HG03571 (cell line): ENCODE measurements at regions not wholly inside any gene's neighbourhood (a gene's known extent, or its start where the extent isn't known, plus 50 kb on each side); places are given as distances from the start of the nearest gene placed in this dataset.
"Not testable (repeated sequence)": the region's sequence is repeated elsewhere in the genome, so short reads cannot be mapped to it uniquely, and the experiment has no call there.

Source experiments
- ATAC-seq: cut with Tn5 transposase; IDR thresholded peaks from one replicate; pipeline ENCODE4 v1.9.1; 2021; ENCODE audit not compliant: unreplicated experiment

DNA sequence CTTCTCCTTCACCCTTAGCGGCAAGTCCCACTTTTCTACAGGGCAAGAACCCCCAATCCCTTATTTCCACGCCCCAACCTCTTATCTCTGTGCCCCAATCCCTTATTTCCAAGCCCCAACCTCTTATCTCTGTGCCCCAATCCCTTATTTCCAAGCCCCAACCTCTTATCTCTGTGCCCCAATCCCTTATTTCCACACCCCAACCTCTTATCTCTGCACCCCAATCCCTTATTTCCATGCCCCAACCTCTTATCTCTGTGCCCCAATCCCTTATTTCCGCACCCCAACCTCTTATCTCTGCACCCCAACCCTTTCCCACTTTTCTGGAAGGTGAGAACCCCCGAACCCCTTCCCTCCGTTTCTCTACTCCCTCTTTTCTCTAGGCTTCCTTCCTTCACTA lies 116.1 kb upstream of the GJE1 start:
- not testable (repeated sequence) for ATAC-seq

DNA sequence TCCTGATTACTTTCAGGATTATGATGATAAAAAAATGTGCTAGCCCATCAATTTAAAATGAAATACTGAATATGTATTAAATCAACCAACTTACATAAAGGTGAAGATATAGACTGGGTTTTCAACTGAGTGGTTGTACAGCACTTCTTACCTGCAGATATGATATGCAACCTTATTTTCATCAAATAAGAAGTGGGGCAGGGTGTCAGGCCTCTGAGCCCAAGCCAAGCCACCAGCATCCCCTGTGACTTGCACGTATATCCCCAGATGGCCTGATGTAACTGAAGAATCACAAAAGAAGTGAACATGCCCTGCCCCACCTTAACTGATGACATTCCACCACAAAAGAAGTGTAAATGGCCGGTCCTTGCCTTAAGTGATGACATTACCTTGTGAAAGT lies 117.3 kb upstream of the GJE1 start:
- ATAC-seq: not testable (repeated sequence)

DNA sequence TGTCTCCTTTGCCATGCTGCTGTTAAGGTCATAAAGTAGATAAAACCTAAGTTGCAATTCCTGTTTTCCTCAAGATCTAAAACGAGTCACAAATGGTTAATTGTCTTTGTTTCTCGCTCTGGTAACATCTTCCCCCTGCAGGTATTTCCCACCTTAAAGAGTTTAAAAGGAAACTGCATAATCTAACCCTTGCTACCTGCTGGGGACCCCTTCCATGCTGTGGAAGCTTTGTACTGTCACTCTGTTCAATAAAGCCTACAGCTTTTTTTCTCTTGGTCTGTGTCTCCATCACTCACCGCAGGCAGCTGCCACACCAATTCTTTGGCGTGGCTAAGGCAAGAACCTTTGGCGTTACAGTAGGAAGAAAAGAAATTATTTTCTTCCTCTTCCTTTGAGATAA lies 117.7 kb upstream of the GJE1 start:
- no peak for ATAC-seq

DNA sequence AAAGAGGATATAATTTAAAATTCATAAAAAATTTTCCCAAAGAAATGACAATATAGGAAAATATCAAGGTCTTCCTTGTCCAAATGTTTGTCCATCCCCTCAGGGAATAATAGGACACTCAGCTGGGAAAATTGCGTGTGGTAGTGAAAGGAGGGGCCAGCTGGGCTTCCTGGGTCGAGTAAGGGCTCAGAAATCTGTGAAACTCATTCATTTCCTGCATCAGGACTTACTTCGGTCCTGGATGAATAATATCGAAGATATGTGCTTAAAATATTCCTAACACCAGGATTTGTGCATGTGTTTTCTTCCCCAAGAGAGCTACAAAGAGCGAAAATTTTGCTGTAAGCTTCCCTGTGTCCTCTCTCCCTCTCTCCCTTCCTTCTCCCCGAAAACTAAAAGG lies 118.2 kb upstream of the GJE1 start:
- ATAC-seq: no peak

DNA sequence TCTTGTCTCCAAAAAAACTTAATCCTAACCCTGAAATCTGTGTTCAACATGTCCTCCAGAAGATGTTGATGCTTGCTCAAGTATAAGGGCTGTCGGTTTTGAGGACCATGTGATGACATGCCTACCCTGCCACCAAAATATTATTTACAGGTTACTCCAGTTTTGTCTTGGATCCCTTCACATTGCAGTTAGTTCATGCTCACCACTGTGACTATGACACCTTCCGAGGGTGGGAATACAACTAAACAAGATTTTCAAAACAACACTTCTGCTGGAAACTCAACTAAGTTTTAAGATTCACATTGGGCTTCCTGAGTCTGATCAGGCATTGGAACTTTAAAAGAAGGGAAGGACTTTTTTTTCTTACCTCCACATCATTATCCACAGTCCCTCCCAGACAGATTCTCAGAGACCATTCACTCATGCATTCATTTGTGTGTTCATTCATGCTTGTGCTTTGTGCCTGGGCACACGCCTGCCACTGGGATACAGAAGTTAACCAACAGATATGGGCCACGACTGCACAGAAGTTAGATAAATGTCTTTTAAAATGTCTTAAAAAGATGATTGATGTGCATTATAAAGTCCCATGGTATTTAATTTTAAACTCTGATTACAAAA lies 118.7 kb upstream of the GJE1 start:
- no peak for ATAC-seq

DNA sequence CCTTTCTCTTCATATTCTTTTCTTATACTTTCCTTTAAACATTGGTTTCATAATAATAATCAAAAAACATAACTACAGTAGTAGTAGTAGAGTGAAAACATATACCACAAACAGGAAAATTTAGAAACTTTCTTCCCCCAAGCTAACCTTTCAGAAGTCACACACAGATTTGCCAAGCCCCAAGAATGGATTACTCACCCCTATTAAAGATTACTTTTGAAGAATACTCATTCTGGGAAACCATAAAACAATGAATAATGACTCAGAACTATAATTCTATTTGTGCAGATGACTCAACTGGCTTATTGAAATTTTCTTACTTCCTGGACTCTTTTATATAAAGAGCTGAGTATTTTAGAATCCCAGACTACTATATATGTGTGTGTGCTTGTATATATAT lies 119.4 kb upstream of the GJE1 start:
- ATAC-seq: peak; percentile 87

DNA sequence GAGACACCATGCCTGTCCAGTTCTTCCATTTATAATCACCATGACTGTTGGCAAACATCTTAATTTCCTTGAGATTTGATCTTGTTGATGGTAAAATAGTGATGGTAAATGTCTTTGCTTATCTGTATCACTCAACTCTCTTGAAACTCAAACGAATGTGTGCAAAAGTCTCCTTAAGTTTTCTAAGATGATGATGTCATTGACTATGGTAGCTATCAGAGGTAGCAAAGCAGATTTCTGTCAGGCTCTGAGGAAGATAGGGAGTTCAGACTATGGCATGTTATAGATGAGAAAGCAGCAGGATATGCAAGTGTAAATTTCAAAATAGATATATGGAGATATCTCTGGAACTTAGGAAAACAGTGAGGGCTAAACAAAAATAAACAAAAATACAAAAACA lies 121.0 kb upstream of the GJE1 start:
- ATAC-seq: no peak

DNA sequence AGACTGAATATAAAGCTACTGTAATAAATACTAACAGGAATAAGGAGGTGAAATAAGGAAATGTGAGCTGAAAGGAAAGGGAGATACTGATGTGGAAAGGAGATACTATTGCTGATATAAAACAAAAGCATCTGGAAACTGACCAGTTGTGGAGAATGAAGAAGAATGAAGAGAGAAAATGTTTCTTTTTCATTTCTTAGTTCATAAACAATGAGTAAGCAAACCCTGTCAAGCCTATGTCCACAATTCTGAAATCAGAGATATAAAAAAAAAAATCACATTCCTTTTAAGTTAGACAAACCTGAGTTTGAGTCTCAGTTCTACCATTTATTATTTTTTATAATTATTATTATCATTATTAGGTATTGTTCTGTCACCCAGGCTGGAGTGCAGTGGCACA lies 121.6 kb upstream of the GJE1 start:
- no peak for ATAC-seq

DNA sequence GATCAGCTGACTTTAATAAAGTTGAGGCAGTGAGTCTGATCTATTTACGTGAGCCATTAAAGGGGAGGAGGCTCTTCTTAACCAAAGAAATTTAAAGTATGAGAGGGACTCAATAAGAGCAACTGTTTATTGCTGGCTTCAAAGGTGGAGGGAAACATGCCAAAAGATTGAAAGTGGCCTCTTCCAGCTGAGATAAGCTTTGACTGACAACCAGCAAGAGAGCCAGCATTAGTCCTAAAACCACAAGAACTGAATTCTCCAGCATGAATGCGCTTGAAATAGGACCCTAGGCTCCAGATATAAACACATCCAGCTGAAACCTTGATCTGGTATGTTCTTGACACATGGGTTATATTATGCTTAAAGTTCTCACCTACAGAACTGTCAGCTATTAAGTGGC lies 123.1 kb upstream of the GJE1 start:
- no peak for ATAC-seq

DNA sequence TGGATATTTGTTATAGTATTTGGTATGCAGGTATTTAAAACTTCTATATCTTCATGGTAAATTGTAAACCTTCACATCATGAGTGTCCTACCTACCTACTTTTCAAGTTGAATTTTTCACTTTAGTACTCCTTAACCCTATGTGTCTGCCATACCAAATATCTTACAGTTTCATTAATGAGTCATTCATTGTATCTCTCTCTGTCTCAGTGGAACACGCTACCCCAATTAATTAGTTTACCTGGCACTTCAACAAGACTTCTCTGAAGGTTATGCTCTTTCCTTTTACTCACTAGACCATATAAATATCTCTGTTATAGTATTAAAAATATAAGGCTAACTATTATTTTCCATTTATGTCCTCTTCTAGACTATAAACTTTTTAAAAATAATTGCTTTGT lies 123.9 kb upstream of the GJE1 start:
- no peak for ATAC-seq

DNA sequence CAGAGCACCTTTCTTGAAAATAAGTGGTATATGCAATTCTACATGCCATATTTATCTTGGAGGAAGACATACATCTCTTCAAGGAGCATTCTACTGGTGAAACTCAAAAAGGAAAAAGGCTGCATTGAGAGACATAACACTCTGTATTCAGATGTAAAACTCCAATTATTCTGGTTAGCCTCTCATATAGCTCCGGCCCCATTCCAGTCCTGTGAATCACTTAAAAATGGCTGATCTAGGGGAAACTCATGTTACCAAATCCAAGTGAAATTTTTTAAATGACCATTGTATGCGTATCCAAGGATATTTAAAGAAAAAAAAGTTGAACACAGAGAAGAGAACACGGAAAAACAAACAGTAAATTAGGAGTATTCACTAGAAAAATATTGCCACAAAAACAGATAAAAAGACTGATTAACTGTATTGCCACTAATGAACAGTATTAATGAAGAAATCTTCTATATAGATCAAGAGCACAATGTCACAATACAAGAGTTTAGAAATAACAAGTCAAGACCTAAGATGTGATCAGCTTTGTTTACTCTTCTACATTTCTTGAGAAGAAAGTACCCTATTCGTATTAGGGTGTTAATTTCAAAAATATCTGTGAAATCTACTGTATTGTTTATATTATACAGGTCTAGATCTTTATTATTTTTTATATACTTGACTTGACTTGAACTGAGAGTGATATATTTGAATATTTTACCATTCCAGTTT lies 124.5 kb upstream of the GJE1 start:
- no peak for ATAC-seq

DNA sequence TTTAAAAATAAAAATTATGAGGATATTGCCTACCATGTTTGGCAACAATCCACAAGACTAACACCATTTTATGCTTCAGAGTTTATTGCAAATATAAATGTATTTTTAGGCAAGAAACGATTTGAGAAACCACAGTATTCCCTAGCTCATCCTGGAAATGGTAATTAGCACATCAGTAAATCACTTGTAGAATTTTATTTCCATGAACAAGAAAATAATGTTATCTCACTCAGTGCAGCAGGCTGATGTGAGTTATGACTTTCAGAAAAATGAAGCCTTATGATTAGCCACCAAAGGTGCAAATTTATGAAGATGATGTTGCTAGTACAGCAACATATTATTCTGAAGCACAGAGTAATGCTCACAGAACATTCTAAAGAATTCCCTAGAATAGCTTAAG lies 127.7 kb upstream of the GJE1 start:
- no peak for ATAC-seq

DNA sequence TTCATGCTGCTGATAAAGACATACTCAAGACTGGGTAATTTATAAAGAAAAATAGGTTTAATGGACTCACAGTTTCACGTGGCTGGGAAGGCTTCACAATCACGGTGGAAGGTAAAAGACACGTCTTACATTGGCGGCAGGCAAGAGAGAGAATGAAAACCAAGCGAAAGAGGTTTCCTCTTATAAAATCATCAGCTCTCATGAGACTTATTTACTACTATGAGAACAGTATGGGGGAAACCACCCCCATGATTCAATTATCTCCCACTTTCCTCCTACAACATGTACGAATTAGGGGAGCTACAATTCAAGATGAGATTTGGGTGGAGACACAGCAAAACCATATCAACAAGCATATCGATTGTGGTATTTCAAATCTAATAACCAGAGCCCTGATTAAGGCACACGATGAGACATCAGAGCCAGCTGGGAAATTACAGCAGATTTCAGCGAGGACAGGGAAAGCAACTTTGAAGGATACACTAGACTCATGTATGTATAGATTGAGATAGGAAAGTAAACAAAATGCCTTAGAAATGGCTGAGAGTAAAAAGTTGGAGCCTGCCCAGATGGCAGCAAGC lies 129.8 kb upstream of the GJE1 start:
- no peak for ATAC-seq

DNA sequence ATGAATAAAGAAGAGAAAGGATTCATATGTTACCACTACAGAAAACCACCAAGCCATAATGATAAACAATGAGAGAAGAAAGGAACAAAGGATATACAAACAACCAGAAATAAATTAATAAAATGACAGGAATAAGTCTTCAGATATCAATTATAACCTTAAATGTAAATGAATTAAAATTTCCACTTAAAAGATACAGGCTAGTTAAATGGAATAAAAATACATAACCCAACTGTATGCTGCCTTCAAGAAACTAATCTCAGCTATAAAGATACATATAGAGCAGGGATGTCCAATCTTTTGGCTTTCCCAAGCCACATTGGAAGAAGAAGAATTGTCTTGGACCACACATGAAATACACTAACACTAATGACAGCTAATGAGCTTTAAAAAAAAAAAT lies 135.9 kb upstream of the GJE1 start:
- no peak for ATAC-seq

DNA sequence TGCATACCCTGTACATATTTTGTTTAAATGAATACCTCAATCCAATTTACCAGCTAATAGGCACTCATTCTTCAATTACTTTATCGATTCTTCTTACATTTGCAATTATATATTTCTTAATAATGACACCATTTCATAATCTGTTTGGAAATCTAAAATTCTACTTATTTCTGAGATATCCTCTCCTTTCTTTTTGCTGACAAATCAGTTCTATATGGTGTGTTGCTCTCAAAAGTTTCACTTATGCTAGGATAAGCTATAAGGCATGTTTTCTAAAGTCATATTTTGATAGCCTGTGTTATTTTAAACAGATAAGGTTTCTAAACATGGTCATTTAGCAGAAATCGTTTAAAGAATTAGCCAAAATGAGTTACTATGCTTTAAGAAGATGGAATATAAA lies 140.6 kb upstream of the GJE1 start:
- ATAC-seq: no peak

DNA sequence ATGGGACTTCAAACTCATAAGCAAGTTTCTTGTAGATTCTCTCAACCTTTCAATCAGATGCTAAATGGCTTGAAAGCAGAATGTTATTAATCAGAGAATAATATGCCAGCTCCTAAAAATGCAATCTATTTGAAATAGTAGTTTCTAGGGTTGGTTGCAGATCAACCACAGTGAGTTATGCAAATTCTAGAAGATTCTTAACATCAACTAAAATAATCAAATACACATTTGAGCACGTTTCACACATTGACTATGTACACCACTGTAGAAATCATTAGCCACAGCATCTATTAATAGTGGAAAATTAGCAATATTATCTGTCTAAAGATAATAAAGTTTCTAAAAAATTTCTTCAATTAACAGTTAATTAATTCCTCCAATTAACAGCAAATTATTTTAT lies 141.9 kb upstream of the GJE1 start:
- no peak for ATAC-seq

DNA sequence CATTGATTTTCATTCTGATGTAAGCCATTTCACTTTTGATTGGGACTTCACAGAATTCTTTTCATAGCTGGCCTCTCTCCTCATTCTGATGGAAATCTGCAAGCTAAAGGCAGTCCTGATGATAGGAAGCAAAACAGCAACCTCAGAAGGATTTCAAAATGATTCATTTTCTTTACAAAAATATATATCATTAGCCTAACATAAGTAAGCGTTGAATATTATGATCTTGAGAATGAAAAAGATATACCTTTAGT lies 143.1 kb upstream of the GJE1 start:
- no peak for ATAC-seq

DNA sequence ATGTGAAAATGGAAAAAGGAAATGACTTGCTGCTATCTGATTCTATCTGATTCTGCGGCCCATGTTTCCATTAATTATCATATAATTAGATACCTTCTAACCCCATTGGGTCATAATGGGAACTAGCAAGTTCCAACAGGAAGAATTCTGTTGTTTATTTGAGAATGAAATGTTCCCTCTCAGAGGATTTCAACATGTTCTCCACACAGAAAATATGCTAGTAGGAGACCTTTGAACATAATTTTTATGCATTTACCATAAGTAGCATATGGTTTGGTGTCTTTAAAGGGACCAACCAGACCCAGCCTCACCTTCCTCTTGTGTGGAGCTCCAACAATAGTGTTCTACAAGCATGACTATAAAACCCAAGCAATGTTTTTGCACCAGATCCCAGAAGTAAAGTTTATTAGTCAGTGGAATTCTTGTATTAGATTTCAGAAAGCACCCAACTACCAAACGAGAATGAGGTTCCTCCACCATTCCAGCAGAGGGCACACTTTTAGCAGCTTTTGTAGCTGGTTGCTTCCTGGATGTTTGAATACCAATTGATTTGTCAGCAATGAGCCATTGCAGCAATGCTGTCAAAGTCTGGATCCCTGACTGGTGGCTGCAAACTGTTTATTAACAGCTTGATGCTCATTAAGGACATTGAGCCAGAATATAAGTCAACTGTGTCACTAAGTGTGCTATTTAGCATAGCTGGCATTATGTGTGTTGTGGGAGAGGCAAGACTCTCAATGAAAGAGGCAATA lies 143.6 kb upstream of the GJE1 start:
- peak; percentile 91 for ATAC-seq

DNA sequence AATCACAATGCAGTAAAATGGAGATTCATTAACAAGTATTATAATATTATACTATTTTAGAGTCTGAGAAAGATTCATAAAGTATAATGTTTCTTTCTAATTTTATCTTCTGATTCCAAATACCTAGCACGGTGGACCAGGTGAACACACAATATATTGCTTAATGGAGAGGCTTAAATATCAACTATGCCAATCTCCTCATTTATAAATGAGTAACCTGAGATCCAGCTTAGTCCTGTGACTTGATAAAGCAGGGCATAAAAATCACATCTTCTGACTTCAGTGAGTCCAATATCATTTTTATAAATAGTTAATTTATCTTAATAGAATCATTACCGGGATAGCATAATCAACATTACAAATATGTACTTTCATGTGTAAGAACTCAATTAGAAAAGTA lies 144.4 kb upstream of the GJE1 start:
- no peak for ATAC-seq

DNA sequence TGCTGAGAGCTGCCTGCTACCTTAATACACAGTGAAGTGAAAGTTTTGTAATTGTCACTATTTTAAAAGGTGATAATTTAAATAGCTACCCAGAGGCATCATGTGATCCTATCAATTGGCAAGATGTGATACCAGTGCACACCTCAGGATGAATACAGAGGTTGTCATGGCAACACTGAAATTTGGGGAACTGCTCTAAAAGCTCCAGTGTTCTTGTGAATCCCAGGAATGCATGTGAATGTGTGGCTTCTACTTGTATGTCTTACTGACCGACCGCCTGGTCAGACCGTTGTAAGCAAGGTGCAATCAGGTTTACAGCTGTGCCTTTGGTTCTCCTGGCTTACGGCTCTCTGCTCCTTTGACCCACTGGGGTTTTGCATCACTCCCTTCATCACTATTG lies 146.3 kb upstream of the GJE1 start:
- no peak for ATAC-seq

DNA sequence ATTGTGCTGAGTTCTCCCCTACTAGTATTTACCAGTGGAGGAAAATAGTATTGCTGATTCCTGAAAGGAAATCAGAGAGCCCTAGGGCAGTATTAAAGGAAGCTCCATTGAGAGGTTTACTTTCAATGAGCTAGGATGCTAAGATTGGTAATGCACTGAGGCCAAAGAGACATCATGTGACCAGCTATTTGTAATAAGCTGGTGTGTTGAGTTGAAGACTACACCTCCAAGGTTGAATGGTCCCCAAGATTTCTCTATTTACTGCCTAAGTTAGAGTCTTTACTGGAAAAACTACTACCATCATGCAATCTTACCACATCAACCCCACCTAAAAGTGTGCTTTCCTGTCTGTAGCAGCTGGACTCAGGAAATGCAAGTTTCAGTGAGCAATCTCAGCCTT lies 151.5 kb upstream of the GJE1 start:
- no peak for ATAC-seq

DNA sequence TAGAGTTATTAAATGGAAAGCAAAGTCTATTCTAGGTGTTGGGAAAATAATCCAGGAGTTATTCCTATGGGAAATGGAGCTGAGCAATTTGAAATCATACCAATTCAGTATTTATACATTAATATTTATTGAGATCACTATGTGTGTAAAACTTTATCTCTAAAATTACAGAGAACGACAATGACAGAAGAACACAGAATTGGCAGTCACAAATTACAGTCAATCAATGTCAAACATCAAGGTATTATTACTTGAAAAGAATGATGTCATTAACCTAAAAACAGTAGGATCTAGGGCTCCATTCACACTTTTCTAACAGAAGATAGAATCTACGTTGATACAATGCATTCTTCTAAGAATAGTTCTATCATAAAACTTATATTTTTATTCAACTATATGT lies 154.9 kb upstream of the GJE1 start:
- no peak for ATAC-seq
